Peyer's patch (tissue), 4 donors: ENCODE measurements at regions not wholly inside any gene's neighbourhood (a gene's known extent, or its start where the extent isn't known, plus 50 kb on each side); places are given as distances from the start of the nearest gene placed in this dataset.

Source experiments
- CTCF ChIP-seq, 6 experiments: fragments of 450-650 bp in 4 of 6; fragments of 200-600 bp in 2 of 6; sonication (generic) in 1 of 6; IDR thresholded peaks; one replicate each; pipeline ENCODE4 v1.5.1; 2017 to 2019; ENCODE audit warnings: antibody characterized with exemption in 6 of 6, mild to moderate bottlenecking in 3 of 6, moderate library complexity in 1 of 6
- POLR2A ChIP-seq, 2 donors: fragments of 450-650 bp; IDR thresholded peaks; one replicate each; pipeline ENCODE4 v1.5.1; 2017; ENCODE audit warnings: antibody characterized with exemption in 2 of 2, mild to moderate bottlenecking in 2 of 2, moderate library complexity in 2 of 2

- no peak for TF ChIP-seq CTCF (IDR thresholded peaks at IDR 0.05)
- no peak for TF ChIP-seq POLR2A (IDR thresholded peaks at IDR 0.05)
These were observed 620.1 kb upstream of the MGMT start for GRCh38 chr10:128846927-128847326.
